ENCODE measurements at regions not wholly inside any gene's neighbourhood (a gene's known extent, or its start where the extent isn't known, plus 50 kb on each side); places are given as distances from the start of the nearest gene placed in this dataset.

DNA sequence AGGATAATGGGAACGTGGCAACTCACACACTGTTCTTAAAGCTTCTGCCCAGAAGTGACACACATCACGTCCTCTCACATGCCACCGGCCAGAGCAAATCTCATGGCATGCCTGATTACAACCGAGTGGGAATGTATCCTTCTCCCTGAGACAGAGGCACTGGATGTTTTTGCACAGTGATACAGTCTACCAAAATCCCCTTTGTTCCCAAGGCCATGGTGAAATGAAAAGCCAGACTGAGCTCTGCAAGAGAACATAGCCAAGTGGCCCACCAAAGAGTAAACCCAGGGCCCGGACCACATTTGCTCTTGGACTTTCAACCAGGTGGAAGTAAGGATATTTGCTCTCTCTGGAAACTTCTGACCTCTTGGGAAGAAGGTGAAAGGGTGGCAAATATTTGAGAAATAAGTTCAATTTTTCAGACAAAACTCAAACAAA lies 186.2 kb upstream of the STT3B start (continued):
- no peak for TF ChIP-seq ZNF570 (CRISPR knock-in tag; IDR thresholded peaks at IDR 0.05; ENCODE audit: borderline replicate concordance)
- no peak for TF ChIP-seq ZNF75D (CRISPR knock-in tag; IDR thresholded peaks at IDR 0.05; ENCODE audit: borderline replicate concordance)
- no peak for TF ChIP-seq PHB2 (IDR thresholded peaks at IDR 0.05; ENCODE audit: partially characterized antibody)
- 0 out of 2 replicates have a peak, but pooled peaks have one; percentile 57 for TF ChIP-seq ZNF441 (CRISPR knock-in tag; IDR thresholded peaks at IDR 0.05; ENCODE audit: borderline replicate concordance)
- TF ChIP-seq, protein P1, sequence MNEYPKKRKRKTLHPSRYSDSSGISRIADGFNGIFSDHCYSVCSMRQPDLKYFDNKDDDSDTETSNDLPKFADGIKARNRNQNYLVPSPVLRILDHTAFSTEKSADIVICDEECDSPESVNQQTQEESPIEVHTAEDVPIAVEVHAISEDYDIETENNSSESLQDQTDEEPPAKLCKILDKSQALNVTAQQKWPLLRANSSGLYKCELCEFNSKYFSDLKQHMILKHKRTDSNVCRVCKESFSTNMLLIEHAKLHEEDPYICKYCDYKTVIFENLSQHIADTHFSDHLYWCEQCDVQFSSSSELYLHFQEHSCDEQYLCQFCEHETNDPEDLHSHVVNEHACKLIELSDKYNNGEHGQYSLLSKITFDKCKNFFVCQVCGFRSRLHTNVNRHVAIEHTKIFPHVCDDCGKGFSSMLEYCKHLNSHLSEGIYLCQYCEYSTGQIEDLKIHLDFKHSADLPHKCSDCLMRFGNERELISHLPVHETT (CRISPR knock-in tag; conservative IDR thresholded peaks at IDR 0.05) = 0 out of 2 replicates have a peak, but pooled peaks have one; percentile 48
- TF ChIP-seq ZNF367 (CRISPR knock-in tag; IDR thresholded peaks at IDR 0.05; ENCODE audit: borderline replicate concordance) = no peak
- TF ChIP-seq ZNF143 (CRISPR knock-in tag; IDR thresholded peaks at IDR 0.05) = no peak
- TF ChIP-seq TBP (CRISPR knock-in tag; IDR thresholded peaks at IDR 0.05) = no peak
- no peak for TF ChIP-seq GRHL1 (CRISPR knock-in tag; conservative IDR thresholded peaks at IDR 0.05)
- TF ChIP-seq HNRNPK (IDR thresholded peaks at IDR 0.05; ENCODE audit: low read depth, low read length, poor library complexity, severe bottlenecking) = no peak
- 0 out of 2 replicates have a peak, but pooled peaks have one; percentile 30 for TF ChIP-seq ZNF546 (CRISPR knock-in tag; conservative IDR thresholded peaks at IDR 0.05)
- TF ChIP-seq, protein P2, sequence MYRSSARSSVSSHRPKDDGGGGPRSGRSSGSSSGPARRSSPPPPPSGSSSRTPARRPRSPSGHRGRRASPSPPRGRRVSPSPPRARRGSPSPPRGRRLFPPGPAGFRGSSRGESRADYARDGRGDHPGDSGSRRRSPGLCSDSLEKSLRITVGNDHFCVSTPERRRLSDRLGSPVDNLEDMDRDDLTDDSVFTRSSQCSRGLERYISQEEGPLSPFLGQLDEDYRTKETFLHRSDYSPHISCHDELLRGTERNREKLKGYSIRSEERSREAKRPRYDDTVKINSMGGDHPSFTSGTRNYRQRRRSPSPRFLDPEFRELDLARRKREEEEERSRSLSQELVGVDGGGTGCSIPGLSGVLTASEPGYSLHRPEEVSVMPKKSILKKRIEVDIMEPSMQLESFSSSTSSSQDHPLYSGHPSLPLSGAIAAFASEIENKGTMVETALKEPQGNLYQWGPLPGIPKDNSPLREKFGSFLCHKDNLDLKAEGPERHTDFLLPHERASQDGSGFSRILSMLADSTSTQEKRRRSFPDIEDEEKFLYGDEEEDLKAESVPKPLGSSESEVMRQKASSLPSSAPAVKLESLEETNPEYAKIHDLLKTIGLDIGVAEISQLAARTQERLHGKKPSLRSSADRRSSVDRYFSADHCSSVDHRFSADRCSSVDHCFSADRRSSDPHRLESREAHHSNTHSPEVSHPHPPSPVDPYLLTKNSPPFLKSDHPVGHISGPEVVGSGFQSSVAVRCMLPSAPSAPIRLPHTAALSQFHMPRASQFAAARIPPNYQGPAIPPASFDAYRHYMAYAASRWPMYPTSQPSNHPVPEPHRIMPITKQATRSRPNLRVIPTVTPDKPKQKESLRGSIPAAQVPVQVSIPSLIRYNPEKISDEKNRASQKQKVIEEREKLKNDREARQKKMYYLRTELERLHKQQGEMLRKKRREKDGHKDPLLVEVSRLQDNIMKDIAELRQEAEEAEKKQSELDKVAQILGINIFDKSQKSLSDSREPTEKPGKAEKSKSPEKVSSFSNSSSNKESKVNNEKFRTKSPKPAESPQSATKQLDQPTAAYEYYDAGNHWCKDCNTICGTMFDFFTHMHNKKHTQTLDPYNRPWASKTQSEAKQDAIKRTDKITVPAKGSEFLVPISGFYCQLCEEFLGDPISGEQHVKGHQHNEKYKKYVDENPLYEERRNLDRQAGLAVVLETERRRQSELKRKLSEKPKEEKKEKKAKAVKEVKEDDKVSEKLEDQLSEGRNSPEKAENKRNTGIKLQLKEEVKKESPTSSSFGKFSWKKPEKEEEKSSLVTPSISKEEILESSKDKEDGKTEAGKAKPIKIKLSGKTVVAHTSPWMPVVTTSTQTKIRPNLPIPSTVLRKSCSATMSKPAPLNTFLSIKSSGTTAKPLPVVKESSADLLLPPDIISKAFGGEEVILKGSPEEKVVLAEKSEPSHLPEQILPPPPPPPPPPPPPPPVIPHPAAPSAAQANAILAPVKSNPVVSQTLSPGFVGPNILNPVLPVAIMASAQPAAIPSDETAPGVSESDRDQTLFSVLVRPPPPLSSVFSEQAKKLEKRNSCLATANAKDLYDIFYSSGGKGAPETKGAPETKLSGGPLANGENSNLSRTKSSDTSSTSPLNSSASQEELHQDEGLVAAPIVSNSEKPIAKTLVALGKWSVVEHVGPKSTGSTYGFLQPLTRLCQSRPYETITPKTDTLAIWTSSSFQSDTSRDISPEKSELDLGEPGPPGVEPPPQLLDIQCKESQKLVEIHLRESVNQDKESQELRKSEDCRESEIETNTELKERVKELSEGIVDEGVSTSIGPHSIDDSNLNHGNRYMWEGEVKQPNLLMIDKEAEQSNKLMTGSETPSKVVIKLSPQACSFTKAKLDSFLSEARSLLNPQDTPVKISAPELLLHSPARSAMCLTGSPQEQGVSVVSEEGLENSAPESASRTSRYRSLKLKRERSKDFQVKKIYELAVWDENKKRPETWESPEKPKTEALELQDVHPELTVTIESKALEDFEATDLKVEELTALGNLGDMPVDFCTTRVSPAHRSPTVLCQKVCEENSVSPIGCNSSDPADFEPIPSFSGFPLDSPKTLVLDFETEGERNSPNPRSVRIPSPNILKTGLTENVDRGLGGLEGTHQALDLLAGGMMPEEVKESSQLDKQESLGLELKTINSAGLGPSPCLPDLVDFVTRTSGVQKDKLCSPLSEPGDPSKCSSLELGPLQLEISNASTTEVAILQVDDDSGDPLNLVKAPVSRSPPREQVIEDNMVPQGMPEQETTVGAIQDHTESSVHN (CRISPR knock-in tag; IDR thresholded peaks at IDR 0.05) = no peak
- TF ChIP-seq, protein P3, sequence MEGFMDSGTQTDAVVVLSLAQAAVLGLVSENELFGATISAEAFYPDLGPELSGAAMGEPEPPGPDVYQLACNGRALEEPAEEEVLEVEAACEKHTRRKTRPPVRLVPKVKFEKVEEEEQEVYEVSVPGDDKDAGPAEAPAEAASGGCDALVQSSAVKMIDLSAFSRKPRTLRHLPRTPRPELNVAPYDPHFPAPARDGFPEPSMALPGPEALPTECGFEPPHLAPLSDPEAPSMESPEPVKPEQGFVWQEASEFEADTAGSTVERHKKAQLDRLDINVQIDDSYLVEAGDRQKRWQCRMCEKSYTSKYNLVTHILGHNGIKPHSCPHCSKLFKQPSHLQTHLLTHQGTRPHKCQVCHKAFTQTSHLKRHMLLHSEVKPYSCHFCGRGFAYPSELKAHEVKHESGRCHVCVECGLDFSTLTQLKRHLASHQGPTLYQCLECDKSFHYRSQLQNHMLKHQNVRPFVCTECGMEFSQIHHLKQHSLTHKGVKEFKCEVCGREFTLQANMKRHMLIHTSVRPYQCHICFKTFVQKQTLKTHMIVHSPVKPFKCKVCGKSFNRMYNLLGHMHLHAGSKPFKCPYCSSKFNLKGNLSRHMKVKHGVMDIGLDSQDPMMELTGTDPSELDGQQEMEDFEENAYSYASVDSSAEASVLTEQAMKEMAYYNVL (CRISPR knock-in tag; IDR thresholded peaks at IDR 0.05; ENCODE audit: borderline replicate concordance) = peak; percentile 86
- TF ChIP-seq IKZF1 (IDR thresholded peaks at IDR 0.05) = no peak
- peak; percentile 50; the same call in 1 of the 2 replicates for TF ChIP-seq TBX2 (CRISPR knock-in tag; IDR thresholded peaks at IDR 0.05; ENCODE audit: borderline replicate concordance)
- no peak for TF ChIP-seq BATF2 (CRISPR knock-in tag; IDR thresholded peaks at IDR 0.05)

All from HepG2 (cell line).